K562 (cell line): ENCODE measurements at regions not wholly inside any gene's neighbourhood (a gene's known extent, or its start where the extent isn't known, plus 50 kb on each side); places are given as distances from the start of the nearest gene placed in this dataset.

ENCODE experiments used
- ARID3B ChIP-seq: fragments of 250-450 bp; sonication (Bioruptor Pico); IDR thresholded peaks from 2 replicates; pipeline ENCODE4 v1.4.0; 2020; ENCODE audit warnings: borderline replicate concordance
- CBX1 ChIP-seq: sonication (generic); IDR thresholded peaks from 2 replicates; pipeline ENCODE4 v1.6.1; 2016; ENCODE audit warnings: antibody characterized with exemption, low read depth, mild to moderate bottlenecking
- COPS2 ChIP-seq: fragments of 450-650 bp; conservative IDR thresholded peaks from 2 replicates; pipeline ENCODE4 v1.6.1; 2016; ENCODE audit warnings: mild to moderate bottlenecking, moderate library complexity
- FOXK2 ChIP-seq, 2 experiments: fragments of 450-650 bp; IDR thresholded peaks in 1 of 2; conservative IDR thresholded peaks in 1 of 2; 2 replicates each; pipeline ENCODE4 v1.6.1; 2016; ENCODE audit warnings: low read depth in 2 of 2, mild to moderate bottlenecking in 1 of 2
- HCFC1 ChIP-seq: IDR thresholded peaks from 2 replicates; pipeline ENCODE4 v1.6.1; 2012; ENCODE audit warnings: low read depth, low read length, improper control_type of control experiment
- HMG20B ChIP-seq: fragments of 250-450 bp; sonication (Bioruptor Pico); IDR thresholded peaks from 2 replicates; pipeline ENCODE4 v1.5.0; 2021; ENCODE audit warnings: mild to moderate bottlenecking
- SOX6 ChIP-seq: fragments of 450-650 bp; IDR thresholded peaks from 2 replicates; pipeline ENCODE4 v1.6.1; 2014; ENCODE audit warnings: mild to moderate bottlenecking
- TAF7 ChIP-seq: fragments of 450-650 bp; IDR thresholded peaks from 2 replicates; pipeline ENCODE4 v1.6.1; 2016; ENCODE audit warnings: missing genetic modification characterization, missing compliant biosample characterization
- TFAM ChIP-seq: fragments of 250-450 bp; sonication (Bioruptor Pico); conservative IDR thresholded peaks from 2 replicates; pipeline ENCODE4 v1.5.0; 2021; ENCODE audit warnings: mild to moderate bottlenecking, moderate library complexity
- ZBTB12 ChIP-seq: fragments of 250-450 bp; sonication (Bioruptor Pico); IDR thresholded peaks from 2 replicates; pipeline ENCODE4 v1.4.0; 2020
- ZBTB43 ChIP-seq: sonication (generic); formaldehyde crosslinking; IDR thresholded peaks from 2 replicates; pipeline ENCODE4 v1.8.0; 2023; ENCODE audit warnings: mild to moderate bottlenecking, missing genetic modification reagents
- ZKSCAN3 ChIP-seq: fragments of 250-450 bp; sonication (Bioruptor Pico); IDR thresholded peaks from 2 replicates; pipeline ENCODE4 v1.4.0; 2020
- ZNF384 ChIP-seq: IDR thresholded peaks from 2 replicates; pipeline ENCODE4 v1.6.1; 2012; ENCODE audit warnings: low read depth, low read length, improper control_type of control experiment
- ZNF57 ChIP-seq: fragments of 450-650 bp; formaldehyde crosslinking; IDR thresholded peaks from 2 replicates; pipeline ENCODE4 v1.4.0; 2020; ENCODE audit warnings: mild to moderate bottlenecking, moderate library complexity
- ZNF695 ChIP-seq: fragments of 450-650 bp; formaldehyde crosslinking; IDR thresholded peaks from 2 replicates; pipeline ENCODE4 v1.4.0; 2020; ENCODE audit warnings: mild to moderate bottlenecking, moderate library complexity
- ZZZ3 ChIP-seq: fragments of 450-650 bp; IDR thresholded peaks from 2 replicates; pipeline ENCODE4 v1.6.1; 2016; ENCODE audit warnings: antibody characterized with exemption, mild to moderate bottlenecking, moderate library complexity
- TF ChIP-seq, protein P1 (sequence below), 2 experiments: fragments of 450-650 bp; IDR thresholded peaks; 2 replicates each; pipeline ENCODE4 v1.6.1; 2016; ENCODE audit warnings: mild to moderate bottlenecking in 2 of 2, borderline replicate concordance in 1 of 2, low read depth in 1 of 2, moderate library complexity in 1 of 2

DNA sequence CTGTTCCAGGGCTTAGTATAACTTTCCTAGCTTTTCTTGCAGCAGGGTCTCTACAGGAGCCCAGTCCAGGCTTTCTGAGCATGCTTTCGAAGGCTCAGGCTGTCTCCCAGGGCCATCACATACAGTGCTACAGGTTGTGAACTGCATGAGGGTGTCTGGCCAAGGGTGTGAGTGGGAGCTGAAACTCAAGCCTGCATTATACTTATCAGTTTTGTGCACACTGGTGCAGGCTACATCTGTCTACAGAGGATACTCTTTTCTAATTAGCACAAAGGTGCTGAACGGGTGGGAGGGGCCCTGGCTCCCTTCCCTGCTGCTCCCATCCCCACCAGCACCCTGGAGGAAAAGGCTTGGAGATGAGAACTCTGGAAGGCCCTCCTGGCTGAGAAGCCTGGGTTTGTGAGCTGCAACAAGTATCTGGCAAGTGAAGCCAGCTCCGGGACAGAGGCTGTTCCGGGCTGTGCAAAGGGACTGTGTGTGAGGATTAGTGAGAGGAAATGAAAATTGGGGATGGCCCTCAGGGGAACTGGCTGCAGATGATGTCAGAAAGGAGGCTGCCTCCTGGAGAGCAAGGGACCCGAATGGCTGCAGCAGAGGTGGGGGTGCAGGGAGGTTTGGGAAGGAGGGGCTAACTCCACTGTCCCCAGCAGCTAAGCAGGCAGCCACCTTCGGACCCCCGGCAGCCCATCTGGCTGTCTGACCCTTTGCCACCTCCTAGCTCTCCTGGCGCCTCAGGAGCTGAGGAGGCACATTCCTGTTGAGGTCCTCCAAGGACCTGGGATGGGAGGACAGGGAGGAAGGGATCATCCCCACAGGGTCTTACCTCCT lies 68.5 kb downstream of the EFNB1 start (continued):
- no peak for TF ChIP-seq ZBTB43 (CRISPR knock-in tag)
- no peak for TF ChIP-seq TAF7 (tag)
- no peak for TF ChIP-seq TFAM
- no peak for TF ChIP-seq ZKSCAN3
- TF ChIP-seq ZZZ3 = no peak
- no peak for TF ChIP-seq HCFC1
- no peak for TF ChIP-seq ZNF384
- TF ChIP-seq ZBTB12 = no peak
- no peak for TF ChIP-seq COPS2
- TF ChIP-seq FOXK2 (conservative IDR thresholded peaks at IDR 0.05 in 1 of 2, IDR thresholded peaks at IDR 0.05 in 1 of 2; ENCODE audit: low read depth in 2 of 2) = no peak
- TF ChIP-seq, protein P1, sequence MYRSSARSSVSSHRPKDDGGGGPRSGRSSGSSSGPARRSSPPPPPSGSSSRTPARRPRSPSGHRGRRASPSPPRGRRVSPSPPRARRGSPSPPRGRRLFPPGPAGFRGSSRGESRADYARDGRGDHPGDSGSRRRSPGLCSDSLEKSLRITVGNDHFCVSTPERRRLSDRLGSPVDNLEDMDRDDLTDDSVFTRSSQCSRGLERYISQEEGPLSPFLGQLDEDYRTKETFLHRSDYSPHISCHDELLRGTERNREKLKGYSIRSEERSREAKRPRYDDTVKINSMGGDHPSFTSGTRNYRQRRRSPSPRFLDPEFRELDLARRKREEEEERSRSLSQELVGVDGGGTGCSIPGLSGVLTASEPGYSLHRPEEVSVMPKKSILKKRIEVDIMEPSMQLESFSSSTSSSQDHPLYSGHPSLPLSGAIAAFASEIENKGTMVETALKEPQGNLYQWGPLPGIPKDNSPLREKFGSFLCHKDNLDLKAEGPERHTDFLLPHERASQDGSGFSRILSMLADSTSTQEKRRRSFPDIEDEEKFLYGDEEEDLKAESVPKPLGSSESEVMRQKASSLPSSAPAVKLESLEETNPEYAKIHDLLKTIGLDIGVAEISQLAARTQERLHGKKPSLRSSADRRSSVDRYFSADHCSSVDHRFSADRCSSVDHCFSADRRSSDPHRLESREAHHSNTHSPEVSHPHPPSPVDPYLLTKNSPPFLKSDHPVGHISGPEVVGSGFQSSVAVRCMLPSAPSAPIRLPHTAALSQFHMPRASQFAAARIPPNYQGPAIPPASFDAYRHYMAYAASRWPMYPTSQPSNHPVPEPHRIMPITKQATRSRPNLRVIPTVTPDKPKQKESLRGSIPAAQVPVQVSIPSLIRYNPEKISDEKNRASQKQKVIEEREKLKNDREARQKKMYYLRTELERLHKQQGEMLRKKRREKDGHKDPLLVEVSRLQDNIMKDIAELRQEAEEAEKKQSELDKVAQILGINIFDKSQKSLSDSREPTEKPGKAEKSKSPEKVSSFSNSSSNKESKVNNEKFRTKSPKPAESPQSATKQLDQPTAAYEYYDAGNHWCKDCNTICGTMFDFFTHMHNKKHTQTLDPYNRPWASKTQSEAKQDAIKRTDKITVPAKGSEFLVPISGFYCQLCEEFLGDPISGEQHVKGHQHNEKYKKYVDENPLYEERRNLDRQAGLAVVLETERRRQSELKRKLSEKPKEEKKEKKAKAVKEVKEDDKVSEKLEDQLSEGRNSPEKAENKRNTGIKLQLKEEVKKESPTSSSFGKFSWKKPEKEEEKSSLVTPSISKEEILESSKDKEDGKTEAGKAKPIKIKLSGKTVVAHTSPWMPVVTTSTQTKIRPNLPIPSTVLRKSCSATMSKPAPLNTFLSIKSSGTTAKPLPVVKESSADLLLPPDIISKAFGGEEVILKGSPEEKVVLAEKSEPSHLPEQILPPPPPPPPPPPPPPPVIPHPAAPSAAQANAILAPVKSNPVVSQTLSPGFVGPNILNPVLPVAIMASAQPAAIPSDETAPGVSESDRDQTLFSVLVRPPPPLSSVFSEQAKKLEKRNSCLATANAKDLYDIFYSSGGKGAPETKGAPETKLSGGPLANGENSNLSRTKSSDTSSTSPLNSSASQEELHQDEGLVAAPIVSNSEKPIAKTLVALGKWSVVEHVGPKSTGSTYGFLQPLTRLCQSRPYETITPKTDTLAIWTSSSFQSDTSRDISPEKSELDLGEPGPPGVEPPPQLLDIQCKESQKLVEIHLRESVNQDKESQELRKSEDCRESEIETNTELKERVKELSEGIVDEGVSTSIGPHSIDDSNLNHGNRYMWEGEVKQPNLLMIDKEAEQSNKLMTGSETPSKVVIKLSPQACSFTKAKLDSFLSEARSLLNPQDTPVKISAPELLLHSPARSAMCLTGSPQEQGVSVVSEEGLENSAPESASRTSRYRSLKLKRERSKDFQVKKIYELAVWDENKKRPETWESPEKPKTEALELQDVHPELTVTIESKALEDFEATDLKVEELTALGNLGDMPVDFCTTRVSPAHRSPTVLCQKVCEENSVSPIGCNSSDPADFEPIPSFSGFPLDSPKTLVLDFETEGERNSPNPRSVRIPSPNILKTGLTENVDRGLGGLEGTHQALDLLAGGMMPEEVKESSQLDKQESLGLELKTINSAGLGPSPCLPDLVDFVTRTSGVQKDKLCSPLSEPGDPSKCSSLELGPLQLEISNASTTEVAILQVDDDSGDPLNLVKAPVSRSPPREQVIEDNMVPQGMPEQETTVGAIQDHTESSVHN (IDR thresholded peaks at IDR 0.05; ENCODE audit: borderline replicate concordance in 1 of 2, low read depth in 1 of 2) = no peak
- no peak for TF ChIP-seq ARID3B (CRISPR knock-in tag)
- TF ChIP-seq ZNF57 (CRISPR knock-in tag) = no peak
- TF ChIP-seq HMG20B = no peak
- TF ChIP-seq ZNF695 (CRISPR knock-in tag) = no peak
- TF ChIP-seq SOX6 = peak; percentile 32; the same call in 1 of the 2 replicates
- no peak for TF ChIP-seq CBX1
